GM18858 (cell line): ENCODE measurements at regions not wholly inside any gene's neighbourhood (a gene's known extent, or its start where the extent isn't known, plus 50 kb on each side); places are given as distances from the start of the nearest gene placed in this dataset.

ENCODE experiments used
- ATAC-seq: cut with Tn5 transposase; IDR thresholded peaks from one replicate; pipeline ENCODE4 v1.9.1; 2021; ENCODE audit not compliant: unreplicated experiment

- ATAC-seq: no peak
Observed at GRCh38 chr20:40414843-40415615, 274.0 kb downstream of the MAFB start.

DNA sequence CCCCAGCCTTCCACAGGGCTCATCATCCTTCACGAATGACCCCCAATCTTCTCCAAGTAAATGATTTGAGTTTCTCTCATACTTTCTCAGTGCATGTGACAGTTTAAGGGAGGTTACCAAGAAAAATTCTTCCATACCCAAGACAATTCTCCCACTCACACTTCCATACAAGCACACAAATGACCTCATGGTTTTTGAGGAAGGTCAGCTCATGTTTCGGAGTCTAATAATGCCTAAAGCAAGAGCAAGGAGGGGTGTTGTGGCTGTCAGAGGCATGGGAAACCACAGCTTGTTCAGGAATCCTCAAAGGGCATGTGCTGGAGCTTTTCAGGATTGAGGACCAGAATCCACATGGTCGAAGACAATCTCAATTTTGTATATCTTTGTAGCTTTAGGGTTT lies 279.0 kb downstream of the MAFB start:
- no peak for ATAC-seq

DNA sequence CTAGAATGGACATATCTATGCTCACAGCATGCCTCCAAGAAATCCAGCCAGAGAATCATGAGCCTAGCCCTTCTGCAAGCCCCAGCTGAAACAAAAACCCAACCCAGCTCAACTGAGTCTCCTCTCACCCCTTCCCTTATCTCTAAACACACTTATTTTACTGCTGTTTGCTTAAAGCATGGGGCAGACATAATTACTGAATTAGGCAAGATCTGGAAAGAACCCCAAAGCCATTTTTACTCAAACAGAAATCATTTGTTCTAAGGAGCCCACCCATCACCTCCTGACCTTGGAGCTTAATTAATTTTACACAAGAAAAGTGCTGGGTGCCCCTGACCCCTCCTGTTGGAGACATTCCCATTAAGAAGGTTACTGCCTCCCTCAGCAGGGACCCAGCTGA lies 291.6 kb downstream of the MAFB start:
- no peak for ATAC-seq

DNA sequence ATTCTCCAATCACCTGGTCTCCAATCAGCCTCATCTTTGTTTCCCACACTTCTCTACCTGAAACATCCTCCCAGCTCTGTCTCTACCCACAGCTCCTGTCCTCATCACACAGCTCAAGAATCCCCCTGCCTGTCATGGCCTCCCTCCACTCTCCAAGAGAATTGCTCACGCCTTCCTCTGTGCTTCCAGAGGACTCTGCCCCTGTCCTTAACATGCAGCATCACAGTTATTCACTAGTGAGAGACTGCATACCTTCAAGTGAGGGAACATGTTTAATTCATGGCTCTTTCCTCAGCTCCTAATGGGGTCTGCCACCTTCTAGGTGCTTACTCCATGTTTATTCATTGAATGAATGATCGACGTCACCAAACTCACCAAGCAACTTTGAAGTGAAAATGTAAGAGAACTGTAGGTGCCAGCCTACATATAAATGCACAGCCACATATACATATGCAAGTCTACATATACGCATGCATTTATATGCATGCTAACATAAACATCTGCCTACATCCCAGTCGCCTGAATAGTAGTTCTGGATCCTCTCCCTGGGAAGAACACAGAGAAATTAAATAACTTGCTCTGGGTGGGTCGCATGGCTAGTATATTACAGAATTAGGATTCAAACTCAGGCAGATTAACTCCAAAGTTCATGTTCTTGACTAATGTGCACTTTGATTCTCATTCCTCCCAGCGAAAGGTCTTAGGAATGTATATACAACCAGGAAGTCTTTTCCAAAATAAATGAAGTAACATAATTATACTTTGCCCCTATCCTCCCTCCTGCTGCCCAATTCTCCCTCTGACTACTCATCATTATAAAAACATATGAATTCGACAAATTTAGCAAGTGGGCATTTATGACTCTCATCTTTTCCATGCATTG lies 295.6 kb downstream of the MAFB start:
- ATAC-seq: no peak

DNA sequence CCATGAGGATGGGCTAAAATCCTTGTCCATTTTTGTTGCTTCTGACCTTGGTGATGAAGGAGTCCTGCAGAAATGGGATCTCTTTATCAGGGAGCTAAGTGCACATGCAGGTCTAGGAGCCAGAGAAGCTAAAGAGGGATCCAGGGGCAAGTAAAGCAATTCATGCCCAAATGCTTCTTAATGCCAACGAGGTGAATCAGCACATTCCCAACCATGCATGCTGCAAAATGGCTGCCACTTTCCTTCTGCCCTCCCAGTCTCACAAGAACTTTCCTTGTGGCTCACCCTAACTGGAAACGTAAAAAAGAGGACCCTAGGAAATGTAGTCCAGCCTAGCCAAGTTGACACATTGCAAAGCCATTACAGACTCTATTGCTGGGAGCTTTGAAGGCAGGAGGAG lies 298.4 kb downstream of the MAFB start:
- no peak for ATAC-seq

- ATAC-seq: no peak
Observed at GRCh38 chr20:40370800-40371199, 318.2 kb downstream of the MAFB start.

- ATAC-seq: no peak
Observed at GRCh38 chr20:40368876-40369275, 320.2 kb downstream of the MAFB start.

- ATAC-seq: no peak
Observed at GRCh38 chr20:40361916-40362315, 327.1 kb downstream of the MAFB start.

DNA sequence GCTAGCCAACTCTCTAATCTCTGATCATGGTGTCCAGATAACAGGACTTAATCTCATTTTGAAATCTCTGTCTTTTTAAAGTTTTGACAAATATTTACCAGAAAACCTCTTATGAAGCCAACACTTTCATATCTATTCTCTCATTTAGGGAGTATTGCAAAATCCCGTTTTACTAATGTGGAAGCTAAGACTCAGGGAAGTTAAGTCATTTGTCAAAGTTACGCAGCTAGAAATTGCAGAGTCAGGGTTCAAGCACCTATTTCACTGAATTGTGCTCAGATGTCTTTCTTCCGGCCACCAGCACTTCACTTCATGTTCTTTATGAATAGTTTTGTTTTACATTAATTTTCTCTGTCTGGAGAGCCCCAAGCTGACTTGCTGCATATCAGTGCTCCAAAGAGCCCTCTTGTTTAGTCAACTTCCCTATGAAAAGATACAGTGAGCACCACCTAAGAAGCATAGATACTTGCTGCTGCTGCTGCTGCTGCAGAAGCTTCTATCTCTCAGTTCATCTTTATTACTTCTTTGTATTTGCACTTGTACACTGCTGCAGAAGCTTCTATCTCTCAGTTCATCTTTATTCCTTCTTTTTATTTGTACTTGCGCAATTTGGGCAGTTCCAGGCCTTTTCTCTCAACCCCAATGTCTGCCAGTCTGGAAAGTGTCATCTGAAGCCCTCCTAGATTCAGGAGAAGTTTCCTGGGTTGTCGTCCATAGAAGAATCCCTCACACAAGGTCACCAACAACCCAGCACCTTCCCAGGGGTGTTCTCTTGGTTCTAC lies 329.7 kb downstream of the MAFB start:
- no peak for ATAC-seq

DNA sequence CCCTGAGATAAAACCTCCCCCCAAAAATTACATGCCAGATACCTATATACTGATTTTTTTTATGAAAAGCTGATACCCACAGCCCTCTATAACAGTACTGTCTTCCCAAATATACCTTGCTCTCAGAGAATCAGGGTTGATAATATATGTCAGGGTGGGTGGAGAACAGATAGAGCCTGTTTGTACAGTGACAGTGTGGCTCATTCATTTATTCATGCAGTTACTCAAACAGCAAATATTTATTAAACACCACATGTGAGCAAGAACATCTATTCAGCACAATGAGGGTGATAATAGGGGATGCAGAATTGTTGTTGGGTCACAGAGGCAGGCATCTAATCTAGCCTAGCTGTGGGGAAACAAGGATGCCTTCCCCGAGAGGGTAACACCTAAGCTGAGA lies 334.2 kb downstream of the MAFB start:
- no peak for ATAC-seq

DNA sequence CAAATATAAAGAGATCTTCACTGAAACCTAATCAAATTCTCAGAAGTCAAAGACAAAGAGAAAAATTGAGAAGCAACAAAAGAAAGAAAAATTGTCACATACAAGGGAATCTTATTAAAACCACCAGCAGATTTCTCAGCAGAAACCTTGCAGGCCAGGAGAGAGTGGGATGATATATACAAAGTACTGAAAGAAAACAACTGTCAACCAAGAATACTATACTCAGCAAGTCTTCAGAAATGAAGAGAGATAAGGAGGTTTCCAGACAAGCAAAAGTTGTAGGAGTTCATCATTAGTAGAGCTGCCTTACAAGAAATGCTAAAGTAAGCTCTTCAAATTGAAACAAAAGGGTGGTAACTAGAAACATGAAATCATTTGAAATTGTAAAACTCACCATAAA lies 345.6 kb downstream of the MAFB start:
- ATAC-seq: no peak

GRCh38 chr20:40341561-40341960 lies 347.5 kb downstream of the MAFB start:
- ATAC-seq: no peak

- ATAC-seq: no peak
Observed at GRCh38 chr20:40339661-40340449, 349.2 kb downstream of the MAFB start.

DNA sequence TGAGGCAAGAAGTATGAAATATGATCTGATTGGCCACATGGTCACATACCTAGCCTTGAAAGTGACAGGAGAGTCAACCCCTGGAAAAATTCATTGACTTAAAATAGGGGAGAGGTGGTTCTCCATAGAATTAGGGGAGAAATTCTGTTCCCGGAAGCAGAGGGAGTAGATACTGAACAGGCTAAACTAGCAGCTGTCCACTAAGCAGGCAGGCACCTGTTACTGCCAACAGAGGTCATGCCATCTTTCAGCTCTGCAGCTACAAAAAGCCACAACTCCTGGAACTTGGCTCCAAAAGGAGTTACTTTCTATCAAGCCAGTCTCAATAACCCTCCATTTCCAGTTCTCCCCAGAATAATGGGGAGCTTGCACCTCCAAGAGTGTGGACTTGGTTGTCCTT lies 352.5 kb downstream of the MAFB start:
- no peak for ATAC-seq

GRCh38 chr20:40335901-40336351 lies 353.1 kb downstream of the MAFB start:
- ATAC-seq: no peak

DNA sequence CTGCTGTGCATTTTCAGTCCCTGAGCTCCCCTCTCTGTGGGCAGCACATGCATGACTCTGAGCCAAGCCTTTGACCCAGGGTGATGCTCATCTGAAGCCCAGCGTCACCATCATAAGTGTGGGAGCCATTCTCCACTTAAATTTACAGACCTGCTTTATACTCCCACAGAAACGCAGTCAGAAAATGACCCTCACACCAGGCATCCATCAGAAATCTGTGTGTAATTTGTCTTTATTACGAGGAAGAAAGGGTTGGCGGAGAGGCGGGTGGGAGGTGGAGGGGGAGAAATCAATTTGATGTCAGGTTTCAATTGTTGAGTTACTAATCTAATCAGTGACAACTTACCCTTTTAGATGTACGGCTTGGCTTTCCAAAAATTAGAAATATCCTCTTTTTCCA lies 353.6 kb downstream of the MAFB start:
- no peak for ATAC-seq

- no peak for ATAC-seq
Observed at GRCh38 chr20:40333591-40333990, 355.4 kb downstream of the MAFB start.

DNA sequence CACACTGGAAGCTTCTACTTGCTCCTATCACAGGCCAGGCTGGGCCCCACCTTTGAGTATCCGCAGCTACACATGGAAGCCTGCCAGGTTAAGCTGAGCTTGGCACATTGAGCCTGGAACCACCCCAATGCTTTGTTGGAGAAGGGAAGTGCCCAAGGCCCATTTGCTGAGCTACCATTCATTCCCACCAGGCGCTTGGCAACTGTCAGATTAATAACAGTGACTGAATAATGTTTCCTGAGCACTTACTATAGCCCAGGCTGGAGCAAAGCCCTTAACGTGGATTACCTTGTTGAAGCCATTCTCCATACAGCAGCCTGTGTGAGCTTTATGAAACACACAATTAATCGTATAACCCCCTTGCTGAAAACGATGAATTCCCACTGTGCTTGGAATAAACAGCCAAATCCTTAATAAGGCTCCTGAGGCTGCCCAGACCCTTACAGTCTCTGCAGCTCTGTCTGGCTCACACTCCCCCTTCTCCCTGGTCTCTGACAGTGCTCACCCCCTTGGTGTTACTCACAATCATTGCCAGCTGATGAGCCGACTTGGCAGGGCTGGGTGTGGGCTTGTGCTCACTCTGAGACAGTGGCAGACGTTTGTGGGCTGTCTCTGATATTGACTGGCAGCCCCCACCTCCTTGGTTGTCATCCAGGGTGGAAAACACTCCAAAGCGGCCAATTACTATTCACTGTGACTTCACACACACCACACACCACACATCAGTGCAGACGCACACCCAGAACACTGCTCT lies 357.1 kb downstream of the MAFB start:
- no peak for ATAC-seq

DNA sequence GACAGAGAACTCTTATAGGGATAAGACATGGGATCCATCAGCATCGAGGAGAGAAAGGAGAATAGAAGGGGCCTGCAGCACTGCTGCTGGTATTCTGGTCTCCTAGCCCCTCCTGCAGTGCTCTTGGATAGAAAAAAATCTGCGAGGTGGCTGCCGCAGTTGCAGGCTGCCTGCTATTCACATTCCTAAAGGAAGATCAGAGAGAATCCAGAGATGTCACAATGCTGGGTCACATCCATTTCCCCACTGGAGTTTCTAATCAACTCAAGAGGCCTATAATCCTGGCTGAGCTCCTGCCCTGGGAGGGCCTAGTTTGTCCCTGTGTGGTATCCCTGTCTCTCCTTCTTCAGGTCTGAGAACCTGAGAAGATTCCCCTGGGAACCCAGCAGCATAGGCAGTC lies 357.8 kb downstream of the MAFB start:
- no peak for ATAC-seq

GRCh38 chr20:40329321-40329720 lies 359.7 kb downstream of the MAFB start:
- no peak for ATAC-seq
